DND-41 (cell line): ENCODE measurements at regions not wholly inside any gene's neighbourhood (a gene's known extent, or its start where the extent isn't known, plus 50 kb on each side); places are given as distances from the start of the nearest gene placed in this dataset.

Experiments
- ATAC-seq: fragments of 200-7000 bp; cut with Tn5 transposase; 3 replicates; pipeline ENCODE4 v1.9.1; 2021; ENCODE audit warnings: low read depth; ENCODE audit not compliant: insufficient read depth
- DNase-seq: peaks from one replicate; pipeline ENCODE4 v3.0.0-alpha.2; 2020
- H2AFZ ChIP-seq: 2 replicates; pipeline ENCODE4 v1.6.0; 2012; ENCODE audit warnings: low read depth, low read length
- H3K27ac ChIP-seq: 2 replicates; pipeline ENCODE4 v1.5.1; 2012; ENCODE audit warnings: low read length, inconsistent platforms
- H3K27me3 ChIP-seq: fragments of 200-600 bp; sonication (generic); 2 replicates; pipeline ENCODE4 v1.6.0; 2012; ENCODE audit warnings: low read length, mild to moderate bottlenecking, inconsistent platforms; ENCODE audit not compliant: insufficient read depth, poor library complexity
- H3K36me3 ChIP-seq: 2 replicates; pipeline ENCODE4 v1.5.1; 2012; ENCODE audit warnings: low read length, inconsistent platforms; ENCODE audit not compliant: insufficient read depth
- H3K4me1 ChIP-seq: 2 replicates; pipeline ENCODE4 v1.5.1; 2012; ENCODE audit warnings: mild to moderate bottlenecking, low read length; ENCODE audit not compliant: insufficient read depth
- H3K4me2 ChIP-seq: 2 replicates; pipeline ENCODE4 v1.6.0; 2012; ENCODE audit warnings: mild to moderate bottlenecking, moderate library complexity, low read length, inconsistent platforms; ENCODE audit not compliant: insufficient read depth
- H3K4me3 ChIP-seq, 2 experiments: fragments of 200-600 bp in 1 of 2; shearing (Covaris generic) in 1 of 2; 2 replicates each; pipeline ENCODE4 v1.5.1; 2012 to 2016; ENCODE audit warnings: inconsistent platforms in 2 of 2, low read length in 2 of 2, mild to moderate bottlenecking in 2 of 2, low read depth in 1 of 2, moderate library complexity in 1 of 2
- H3K79me2 ChIP-seq: 2 replicates; pipeline ENCODE4 v1.6.0; 2012; ENCODE audit warnings: low read length, inconsistent platforms; ENCODE audit not compliant: insufficient read depth
- H3K9ac ChIP-seq: 2 replicates; pipeline ENCODE4 v1.6.0; 2012; ENCODE audit warnings: low read depth, mild to moderate bottlenecking, inconsistent platforms, low read length, moderate library complexity
- H3K9me3 ChIP-seq: 2 replicates; pipeline ENCODE4 v1.5.1; 2012; ENCODE audit warnings: low read length, moderate library complexity, mild to moderate bottlenecking, inconsistent platforms; ENCODE audit not compliant: insufficient read depth, severe bottlenecking
- H4K20me1 ChIP-seq: 2 replicates; pipeline ENCODE4 v1.6.0; 2012; ENCODE audit warnings: low read length; ENCODE audit not compliant: insufficient read depth
- EZH2 ChIP-seq: IDR thresholded peaks from 3 replicates; pipeline ENCODE4 v1.6.1; 2012; ENCODE audit warnings: borderline replicate concordance, low read depth, mild to moderate bottlenecking, moderate library complexity, low read length, inconsistent platforms; ENCODE audit not compliant: severe bottlenecking
- TF ChIP-seq, protein P1 (sequence below): IDR thresholded peaks from 2 replicates; pipeline ENCODE4 v1.5.1; 2012; ENCODE audit warnings: borderline replicate concordance, low read length, moderate library complexity, mild to moderate bottlenecking; ENCODE audit not compliant: poor library complexity, severe bottlenecking; ENCODE audit errors: extremely low read depth

DNA sequence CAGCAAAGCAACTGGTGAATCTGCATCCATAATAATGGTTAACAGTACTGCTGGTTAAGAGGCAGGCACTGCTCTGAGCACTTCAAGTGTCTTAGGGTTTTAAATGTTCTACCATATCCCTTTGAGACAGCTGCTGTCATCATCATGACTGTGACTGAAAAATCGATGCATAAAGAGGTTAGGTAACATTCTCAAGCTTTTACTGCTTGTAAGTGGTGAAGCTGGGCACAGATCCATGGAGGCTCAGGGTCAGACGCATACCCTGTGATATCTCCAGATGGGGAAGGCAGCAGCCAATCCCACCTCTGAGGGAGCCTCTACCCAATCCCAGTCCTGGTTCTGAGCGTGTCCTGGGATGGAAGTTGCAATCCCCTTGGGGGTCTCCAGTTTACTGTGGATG is 57.6 kb upstream of the SOX9 start:
- H3K27ac ChIP-seq = no peak overlapping the region
- H3K4me2 ChIP-seq = no peak overlapping the region
- H3K9ac ChIP-seq = no peak overlapping the region
- H3K9me3 ChIP-seq = no peaks in the 10 kb centered on the region
- no peak for ATAC-seq
- no peak for DNase-seq
- no peaks in the 10 kb centered on the region for H4K20me1 ChIP-seq
- TF ChIP-seq EZH2 = no peak
- TF ChIP-seq, protein P1, sequence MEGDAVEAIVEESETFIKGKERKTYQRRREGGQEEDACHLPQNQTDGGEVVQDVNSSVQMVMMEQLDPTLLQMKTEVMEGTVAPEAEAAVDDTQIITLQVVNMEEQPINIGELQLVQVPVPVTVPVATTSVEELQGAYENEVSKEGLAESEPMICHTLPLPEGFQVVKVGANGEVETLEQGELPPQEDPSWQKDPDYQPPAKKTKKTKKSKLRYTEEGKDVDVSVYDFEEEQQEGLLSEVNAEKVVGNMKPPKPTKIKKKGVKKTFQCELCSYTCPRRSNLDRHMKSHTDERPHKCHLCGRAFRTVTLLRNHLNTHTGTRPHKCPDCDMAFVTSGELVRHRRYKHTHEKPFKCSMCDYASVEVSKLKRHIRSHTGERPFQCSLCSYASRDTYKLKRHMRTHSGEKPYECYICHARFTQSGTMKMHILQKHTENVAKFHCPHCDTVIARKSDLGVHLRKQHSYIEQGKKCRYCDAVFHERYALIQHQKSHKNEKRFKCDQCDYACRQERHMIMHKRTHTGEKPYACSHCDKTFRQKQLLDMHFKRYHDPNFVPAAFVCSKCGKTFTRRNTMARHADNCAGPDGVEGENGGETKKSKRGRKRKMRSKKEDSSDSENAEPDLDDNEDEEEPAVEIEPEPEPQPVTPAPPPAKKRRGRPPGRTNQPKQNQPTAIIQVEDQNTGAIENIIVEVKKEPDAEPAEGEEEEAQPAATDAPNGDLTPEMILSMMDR = no peak
- no peaks in the 10 kb centered on the region for H3K36me3 ChIP-seq
- no peak overlapping the region for H3K4me3 ChIP-seq
- H3K79me2 ChIP-seq = no peaks in the 10 kb centered on the region
- H3K27me3 ChIP-seq = no peaks in the 10 kb centered on the region
- H3K4me1 ChIP-seq = no peaks in the 10 kb centered on the region
- no peak overlapping the region for H2AFZ ChIP-seq

DNA sequence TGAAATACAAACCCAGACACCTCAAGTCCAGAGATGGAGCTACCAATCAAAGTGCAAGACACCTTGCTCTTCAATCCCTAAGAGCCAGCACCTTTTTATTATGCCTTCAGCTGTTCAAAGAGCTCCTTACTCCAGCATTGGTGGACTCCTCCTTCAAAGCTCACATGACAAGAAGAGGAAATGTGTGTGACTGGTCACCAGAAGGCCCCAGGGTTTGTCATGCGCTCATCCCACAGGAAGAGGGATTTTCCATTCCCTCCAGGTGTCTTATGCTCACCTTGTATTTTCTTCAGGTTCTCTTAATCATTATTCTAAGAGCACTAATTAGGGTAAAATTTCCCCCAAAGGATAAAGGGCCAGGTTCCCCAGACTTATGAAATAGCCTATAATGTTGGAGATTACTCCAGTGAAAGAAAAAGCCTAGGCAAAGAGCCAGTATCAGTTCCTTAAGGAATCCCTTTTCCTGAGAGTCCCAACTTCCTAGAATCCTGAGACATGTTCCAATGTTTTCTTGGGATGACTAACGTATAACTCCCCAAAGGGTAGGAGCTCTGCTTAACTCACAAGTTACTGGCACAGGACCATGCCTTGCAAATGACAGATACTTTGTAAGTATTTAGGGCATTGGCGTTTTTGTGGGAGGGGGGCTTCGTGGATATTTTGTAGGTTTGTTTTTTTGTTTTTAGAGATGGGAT is 56.9 kb upstream of the SOX9 start:
- no peaks in the 10 kb centered on the region for H4K20me1 ChIP-seq
- H2AFZ ChIP-seq = no peak overlapping the region
- no peaks in the 10 kb centered on the region for H3K4me1 ChIP-seq
- no peaks in the 10 kb centered on the region for H3K36me3 ChIP-seq
- no peak overlapping the region for H3K9ac ChIP-seq
- H3K4me3 ChIP-seq = no peak overlapping the region
- no peaks in the 10 kb centered on the region for H3K9me3 ChIP-seq
- H3K79me2 ChIP-seq = no peaks in the 10 kb centered on the region
- H3K27me3 ChIP-seq = no peaks in the 10 kb centered on the region
- H3K4me2 ChIP-seq = no peak overlapping the region
- ATAC-seq = no peak
- no peak for DNase-seq
- TF ChIP-seq EZH2 = no peak
- TF ChIP-seq, protein P1 = no peak
- H3K27ac ChIP-seq = no peak overlapping the region

GRCh38 chr17:72064606-72065193 is 56.1 kb upstream of the SOX9 start:
- H3K4me3 ChIP-seq = no peak overlapping the region
- no peaks in the 10 kb centered on the region for H3K27me3 ChIP-seq
- H3K4me1 ChIP-seq = no peaks in the 10 kb centered on the region
- H3K9me3 ChIP-seq = no peaks in the 10 kb centered on the region
- ATAC-seq = no peak
- H4K20me1 ChIP-seq = no peaks in the 10 kb centered on the region
- H3K4me2 ChIP-seq = no peak overlapping the region
- H3K9ac ChIP-seq = no peak overlapping the region
- no peaks in the 10 kb centered on the region for H3K79me2 ChIP-seq
- no peak overlapping the region for H2AFZ ChIP-seq
- no peak for DNase-seq
- no peak overlapping the region for H3K27ac ChIP-seq
- no peak for TF ChIP-seq EZH2
- TF ChIP-seq, protein P1 = no peak
- no peaks in the 10 kb centered on the region for H3K36me3 ChIP-seq
